ENCODE measurements at regions not wholly inside any gene's neighbourhood (a gene's known extent, or its start where the extent isn't known, plus 50 kb on each side); places are given as distances from the start of the nearest gene placed in this dataset.
"Not testable (repeated sequence)": the region's sequence is repeated elsewhere in the genome, so short reads cannot be mapped to it uniquely, and the experiment has no call there.

- TF ChIP-seq SIN3A (IDR thresholded peaks at IDR 0.05; ENCODE audit: low read depth) (no peak), CEBPB (IDR thresholded peaks at IDR 0.05; ENCODE audit: low read depth) (no peak), ZBTB33 (IDR thresholded peaks at IDR 0.05; ENCODE audit: extremely low read depth, insufficient replicate concordance, low read length) (no peak)
These were observed 642.4 kb downstream of the GOLGA6L6 start (continued) for GRCh38 chr15:19899021-19899824.

- H2AFZ ChIP-seq (ENCODE audit: low read depth, low read length, poor library complexity, severe bottlenecking); H3K4me2 ChIP-seq (ENCODE audit: low read length); POLR2A ChIA-PET; H3K9me3 ChIP-seq (ENCODE audit: control insufficient read depth in 1 of 2, insufficient read depth in 1 of 2, low read depth in 1 of 2, low read length in 2 of 2); H3K27me3 ChIP-seq (ENCODE audit: insufficient read depth, low read length); H3K4me3 ChIP-seq (replicated peaks in 1 of 2; ENCODE audit: low read depth in 1 of 2, low read length in 2 of 2); intact Hi-C loops (cut with micrococcal nuclease); H3K79me2 ChIP-seq (ENCODE audit: insufficient read depth, low read length); H3K36me3 ChIP-seq (ENCODE audit: control insufficient read depth in 1 of 2, insufficient read depth in 2 of 2, low read length in 2 of 2); H3K27ac ChIP-seq (ENCODE audit: low read depth, low read length); H3K9me2 ChIP-seq (ENCODE audit: insufficient read depth); BruUV-seq (replicated peaks); RAD21 ChIA-PET (ENCODE audit: low non-redundant PET in 1 of 2, low total read pairs in 2 of 2, uncharacterized antibody in 2 of 2, unreplicated experiment in 2 of 2); DNase-seq (ENCODE audit: low read depth, low spot score); CTCF ChIA-PET; H4K20me1 ChIP-seq (ENCODE audit: insufficient read depth); ATAC-seq; H3K4me1 ChIP-seq (ENCODE audit: control insufficient read depth in 1 of 2, insufficient read depth in 2 of 2, low read length in 2 of 2); H3K9ac ChIP-seq (ENCODE audit: low read length): not testable (repeated sequence)
These were observed 652.8 kb downstream of the GOLGA6L6 start for GRCh38 chr15:19888811-19889210.

- intact Hi-C loops (cut with micrococcal nuclease); RAD21 ChIA-PET (ENCODE audit: low non-redundant PET in 1 of 2, low total read pairs in 2 of 2, uncharacterized antibody in 2 of 2, unreplicated experiment in 2 of 2); ATAC-seq: not testable (repeated sequence)
These were observed 697.5 kb downstream of the GOLGA6L6 start for GRCh38 chr15:19844061-19844460.

More at GRCh38 chr15:19844061-19844460, 697.5 kb downstream of the GOLGA6L6 start:
- H3K36me3 ChIP-seq (ENCODE audit: control insufficient read depth in 1 of 2, insufficient read depth in 2 of 2, low read length in 2 of 2); H3K4me3 ChIP-seq (replicated peaks in 1 of 2; ENCODE audit: low read depth in 1 of 2, low read length in 2 of 2); H3K79me2 ChIP-seq (ENCODE audit: insufficient read depth, low read length); DNase-seq (ENCODE audit: low read depth, low spot score); H3K9me2 ChIP-seq (ENCODE audit: insufficient read depth); POLR2A ChIA-PET; BruUV-seq (replicated peaks); H3K4me2 ChIP-seq (ENCODE audit: low read length); H3K27me3 ChIP-seq (ENCODE audit: insufficient read depth, low read length); H3K9ac ChIP-seq (ENCODE audit: low read length); H3K9me3 ChIP-seq (ENCODE audit: control insufficient read depth in 1 of 2, insufficient read depth in 1 of 2, low read depth in 1 of 2, low read length in 2 of 2); H4K20me1 ChIP-seq (ENCODE audit: insufficient read depth); H3K27ac ChIP-seq (ENCODE audit: low read depth, low read length); H3K4me1 ChIP-seq (ENCODE audit: control insufficient read depth in 1 of 2, insufficient read depth in 2 of 2, low read length in 2 of 2); H2AFZ ChIP-seq (ENCODE audit: low read depth, low read length, poor library complexity, severe bottlenecking); CTCF ChIA-PET: not testable (repeated sequence)

Measured in HCT116 (cell line).